Vagina (tissue), 2 donors: ENCODE measurements at regions not wholly inside any gene's neighbourhood (a gene's known extent, or its start where the extent isn't known, plus 50 kb on each side); places are given as distances from the start of the nearest gene placed in this dataset.

Source experiments
- POLR2A ChIP-seq, 2 donors: fragments of 450-650 bp; IDR thresholded peaks; one replicate each; pipeline ENCODE4 v1.6.1; 2017; ENCODE audit warnings: antibody characterized with exemption in 2 of 2, mild to moderate bottlenecking in 2 of 2, moderate library complexity in 2 of 2
- POLR2AphosphoS5 ChIP-seq, 2 donors: sonication (generic); formaldehyde crosslinking; IDR thresholded peaks; one replicate each; pipeline ENCODE4 v1.9.0; 2017; ENCODE audit warnings: antibody characterized with exemption in 2 of 2, mild to moderate bottlenecking in 2 of 2, low read depth in 1 of 2; ENCODE audit not compliant: insufficient read depth in 1 of 2
- TF ChIP-seq, protein P1 (sequence below), 3 experiments: fragments of 450-650 bp in 2 of 3; fragments of 200-600 bp in 1 of 3; sonication (generic) in 1 of 3; IDR thresholded peaks; one replicate each; pipeline ENCODE4 v1.5.1; 2017 to 2019; ENCODE audit warnings: antibody characterized with exemption in 3 of 3, mild to moderate bottlenecking in 2 of 3, moderate library complexity in 2 of 3

DNA sequence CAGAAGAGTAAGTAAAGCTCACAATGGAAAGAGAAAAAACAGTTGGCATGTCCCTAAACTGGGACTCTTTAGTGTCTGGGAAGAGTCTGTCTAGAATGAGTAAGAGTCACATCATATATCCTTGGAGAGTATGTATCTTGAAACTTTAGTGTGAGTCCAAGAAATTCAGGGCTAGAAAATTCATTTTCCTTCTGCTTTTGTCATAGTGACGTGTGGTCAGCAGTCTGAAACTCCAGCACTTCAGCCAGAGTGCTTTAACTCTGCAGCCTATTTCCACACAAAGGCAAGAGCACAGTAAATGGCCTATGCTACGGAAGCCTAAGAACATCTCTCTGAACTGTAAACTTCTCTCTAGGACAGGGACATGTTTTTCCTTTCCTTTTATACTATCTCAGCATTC, 174.1 kb downstream of the FAM181B start:
- TF ChIP-seq, protein P1, sequence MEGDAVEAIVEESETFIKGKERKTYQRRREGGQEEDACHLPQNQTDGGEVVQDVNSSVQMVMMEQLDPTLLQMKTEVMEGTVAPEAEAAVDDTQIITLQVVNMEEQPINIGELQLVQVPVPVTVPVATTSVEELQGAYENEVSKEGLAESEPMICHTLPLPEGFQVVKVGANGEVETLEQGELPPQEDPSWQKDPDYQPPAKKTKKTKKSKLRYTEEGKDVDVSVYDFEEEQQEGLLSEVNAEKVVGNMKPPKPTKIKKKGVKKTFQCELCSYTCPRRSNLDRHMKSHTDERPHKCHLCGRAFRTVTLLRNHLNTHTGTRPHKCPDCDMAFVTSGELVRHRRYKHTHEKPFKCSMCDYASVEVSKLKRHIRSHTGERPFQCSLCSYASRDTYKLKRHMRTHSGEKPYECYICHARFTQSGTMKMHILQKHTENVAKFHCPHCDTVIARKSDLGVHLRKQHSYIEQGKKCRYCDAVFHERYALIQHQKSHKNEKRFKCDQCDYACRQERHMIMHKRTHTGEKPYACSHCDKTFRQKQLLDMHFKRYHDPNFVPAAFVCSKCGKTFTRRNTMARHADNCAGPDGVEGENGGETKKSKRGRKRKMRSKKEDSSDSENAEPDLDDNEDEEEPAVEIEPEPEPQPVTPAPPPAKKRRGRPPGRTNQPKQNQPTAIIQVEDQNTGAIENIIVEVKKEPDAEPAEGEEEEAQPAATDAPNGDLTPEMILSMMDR (IDR thresholded peaks at IDR 0.05), result no peak
- TF ChIP-seq POLR2A (IDR thresholded peaks at IDR 0.05), result no peak
- TF ChIP-seq POLR2AphosphoS5 (IDR thresholded peaks at IDR 0.05; ENCODE audit: insufficient read depth in 1 of 2, low read depth in 1 of 2), result no peak
